ENCODE measurements at regions not wholly inside any gene's neighbourhood (a gene's known extent, or its start where the extent isn't known, plus 50 kb on each side); places are given as distances from the start of the nearest gene placed in this dataset.
A peak's percentile ranks its signal among the peaks of the same experiment; 100 is the strongest.
"Not testable (repeated sequence)": the region's sequence is repeated elsewhere in the genome, so short reads cannot be mapped to it uniquely, and the experiment has no call there.

- no peak for DNase-seq
Observed at GRCh38 chr9:29969408-29969807, 2396.1 kb upstream of the C9orf72 start.

GRCh38 chr9:29969856-29970647, 2396.8 kb upstream of the C9orf72 start:
- no peak for DNase-seq

GRCh38 chr9:29974197-29974596, 2400.9 kb upstream of the C9orf72 start:
- no peak for DNase-seq

- no peak for DNase-seq
Observed at GRCh38 chr9:29976981-29977380, 2403.7 kb upstream of the C9orf72 start.

GRCh38 chr9:29981013-29981412, 2403.4 kb upstream of the ACO1 start:
- DNase-seq, result no peak

- no peak for DNase-seq
Observed at GRCh38 chr9:29999645-30000044, 2384.8 kb upstream of the ACO1 start.

- no peak for DNase-seq
Observed at GRCh38 chr9:30010691-30011090, 2373.8 kb upstream of the ACO1 start.

GRCh38 chr9:30012622-30013021, 2371.8 kb upstream of the ACO1 start:
- no peak for DNase-seq

- no peak for DNase-seq
Observed at GRCh38 chr9:30015073-30015472, 2369.4 kb upstream of the ACO1 start.

GRCh38 chr9:30020161-30020560, 2364.3 kb upstream of the ACO1 start:
- no peak for DNase-seq

GRCh38 chr9:30035761-30036160, 2348.7 kb upstream of the ACO1 start:
- DNase-seq, result no peak

- DNase-seq, result no peak
Observed at GRCh38 chr9:30036558-30036957, 2347.9 kb upstream of the ACO1 start.

GRCh38 chr9:30039712-30040111, 2344.7 kb upstream of the ACO1 start:
- peak; percentile 0 for DNase-seq

- no peak for DNase-seq
Observed at GRCh38 chr9:30048396-30048795, 2336.0 kb upstream of the ACO1 start.

GRCh38 chr9:30058463-30058862, 2326.0 kb upstream of the ACO1 start:
- DNase-seq, result no peak

- DNase-seq, result no peak
Observed at GRCh38 chr9:30060976-30061375, 2323.5 kb upstream of the ACO1 start.

- DNase-seq, result no peak
Observed at GRCh38 chr9:30065888-30066287, 2318.6 kb upstream of the ACO1 start.

GRCh38 chr9:30069236-30069635, 2315.2 kb upstream of the ACO1 start:
- not testable (repeated sequence) for DNase-seq

- no peak for DNase-seq
Observed at GRCh38 chr9:30075022-30075421, 2309.4 kb upstream of the ACO1 start.

GRCh38 chr9:30075451-30076199, 2308.8 kb upstream of the ACO1 start:
- DNase-seq, result peak; percentile 89

GRCh38 chr9:30078195-30078594, 2306.2 kb upstream of the ACO1 start:
- peak; percentile 59 for DNase-seq

GRCh38 chr9:30089428-30089827, 2295.0 kb upstream of the ACO1 start:
- no peak for DNase-seq

- DNase-seq, result no peak
Observed at GRCh38 chr9:30103647-30104394, 2280.6 kb upstream of the ACO1 start.

GRCh38 chr9:30107134-30107533, 2277.3 kb upstream of the ACO1 start:
- DNase-seq, result not testable (repeated sequence)
